Left ventricle myocardium inferior (tissue), 1 donor: ENCODE measurements at regions not wholly inside any gene's neighbourhood (a gene's known extent, or its start where the extent isn't known, plus 50 kb on each side); places are given as distances from the start of the nearest gene placed in this dataset.

Experiments
- DNase-seq: peaks from one replicate; pipeline ENCODE4 v3.0.0-alpha.2; 2020
- H3K27ac ChIP-seq: fragments of 200-600 bp; replicated peaks from 2 replicates; pipeline ENCODE4 v1.8.0; 2021
- H3K27me3 ChIP-seq: fragments of 200-600 bp; 2 replicates; pipeline ENCODE4 v1.8.0; 2021; ENCODE audit warnings: low read depth
- H3K36me3 ChIP-seq: fragments of 200-600 bp; 2 replicates; pipeline ENCODE4 v1.8.0; 2021
- H3K4me1 ChIP-seq: fragments of 200-600 bp; 2 replicates; pipeline ENCODE4 v1.8.0; 2021
- H3K4me3 ChIP-seq: fragments of 200-600 bp; 2 replicates; pipeline ENCODE4 v1.8.0; 2021; ENCODE audit warnings: mild to moderate bottlenecking, moderate library complexity
- H3K9me3 ChIP-seq: fragments of 200-600 bp; replicated peaks from 2 replicates; pipeline ENCODE4 v1.8.0; 2021
- intact Hi-C: fragments of 100-400 bp; cut with micrococcal nuclease; formaldehyde crosslinking; loops from one replicate; pipeline ENCODE4 v1.11.0; 2022
- TF ChIP-seq, protein P1 (sequence below): fragments of 200-600 bp; IDR thresholded peaks from 2 replicates; pipeline ENCODE4 v1.8.0; 2021; ENCODE audit warnings: antibody characterized with exemption, mild to moderate bottlenecking, borderline replicate concordance
- donor health status: DM: no; HTN: yes; CAD: no; lungs with severe emphysema.

DNA sequence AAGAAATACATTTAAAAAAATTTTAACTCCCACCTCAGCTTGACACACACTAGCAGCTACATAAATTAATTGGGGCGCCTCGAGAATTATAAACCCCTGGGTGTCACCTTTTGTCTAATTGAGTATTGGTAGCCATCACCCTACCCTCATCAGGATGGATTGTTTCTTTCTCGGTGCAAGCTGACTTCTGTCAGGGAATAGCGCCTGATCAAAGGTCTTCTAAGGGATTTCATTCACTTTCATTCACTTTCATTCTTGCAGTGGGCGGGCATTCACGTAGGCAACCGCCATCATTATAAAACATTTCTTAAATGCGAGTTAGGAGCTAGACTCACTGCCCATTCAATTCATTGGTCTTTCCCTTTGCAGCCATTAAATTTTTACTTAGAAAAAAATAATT lies 239.2 kb upstream of the SASH1 start:
- intact Hi-C loops, result no loop called here
- no peak for DNase-seq
- H3K9me3 ChIP-seq, result no peaks in the 10 kb centered on the region
- H3K27me3 ChIP-seq, result no peaks in the 10 kb centered on the region
- H3K4me1 ChIP-seq, result no peaks in the 10 kb centered on the region
- TF ChIP-seq, protein P1, sequence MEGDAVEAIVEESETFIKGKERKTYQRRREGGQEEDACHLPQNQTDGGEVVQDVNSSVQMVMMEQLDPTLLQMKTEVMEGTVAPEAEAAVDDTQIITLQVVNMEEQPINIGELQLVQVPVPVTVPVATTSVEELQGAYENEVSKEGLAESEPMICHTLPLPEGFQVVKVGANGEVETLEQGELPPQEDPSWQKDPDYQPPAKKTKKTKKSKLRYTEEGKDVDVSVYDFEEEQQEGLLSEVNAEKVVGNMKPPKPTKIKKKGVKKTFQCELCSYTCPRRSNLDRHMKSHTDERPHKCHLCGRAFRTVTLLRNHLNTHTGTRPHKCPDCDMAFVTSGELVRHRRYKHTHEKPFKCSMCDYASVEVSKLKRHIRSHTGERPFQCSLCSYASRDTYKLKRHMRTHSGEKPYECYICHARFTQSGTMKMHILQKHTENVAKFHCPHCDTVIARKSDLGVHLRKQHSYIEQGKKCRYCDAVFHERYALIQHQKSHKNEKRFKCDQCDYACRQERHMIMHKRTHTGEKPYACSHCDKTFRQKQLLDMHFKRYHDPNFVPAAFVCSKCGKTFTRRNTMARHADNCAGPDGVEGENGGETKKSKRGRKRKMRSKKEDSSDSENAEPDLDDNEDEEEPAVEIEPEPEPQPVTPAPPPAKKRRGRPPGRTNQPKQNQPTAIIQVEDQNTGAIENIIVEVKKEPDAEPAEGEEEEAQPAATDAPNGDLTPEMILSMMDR, result no peak
- no peak overlapping the region for H3K4me3 ChIP-seq
- no peaks in the 10 kb centered on the region for H3K36me3 ChIP-seq
- no peak overlapping the region for H3K27ac ChIP-seq

DNA sequence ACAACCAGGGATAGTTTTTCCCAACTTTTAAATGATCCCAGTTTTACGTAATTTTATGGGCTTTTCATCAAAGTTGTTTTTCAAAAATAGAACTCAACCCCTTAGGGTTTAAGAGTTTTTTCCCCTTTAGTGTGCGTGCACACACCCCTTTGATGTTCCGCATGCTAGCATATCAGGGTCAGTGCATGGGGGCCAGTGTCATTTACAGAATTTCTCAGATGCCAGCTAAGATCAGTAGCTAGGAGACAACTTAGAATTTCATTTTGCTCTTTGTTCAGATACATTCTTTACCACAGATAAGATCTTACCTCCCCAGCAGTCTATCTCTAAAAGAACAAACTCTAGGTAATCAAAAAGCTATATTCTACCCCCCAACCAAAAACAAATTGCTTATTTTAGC lies 238.5 kb upstream of the SASH1 start:
- Histone ChIP-seq H3K27ac (no peak overlapping the region), H3K9me3 (no peaks in the 10 kb centered on the region), H3K4me1 (no peaks in the 10 kb centered on the region), H3K27me3 (no peaks in the 10 kb centered on the region), H3K36me3 (no peaks in the 10 kb centered on the region), H3K4me3 (no peak overlapping the region)
- intact Hi-C loops, result no loop called here
- no peak for DNase-seq
- TF ChIP-seq, protein P1, result no peak

DNA sequence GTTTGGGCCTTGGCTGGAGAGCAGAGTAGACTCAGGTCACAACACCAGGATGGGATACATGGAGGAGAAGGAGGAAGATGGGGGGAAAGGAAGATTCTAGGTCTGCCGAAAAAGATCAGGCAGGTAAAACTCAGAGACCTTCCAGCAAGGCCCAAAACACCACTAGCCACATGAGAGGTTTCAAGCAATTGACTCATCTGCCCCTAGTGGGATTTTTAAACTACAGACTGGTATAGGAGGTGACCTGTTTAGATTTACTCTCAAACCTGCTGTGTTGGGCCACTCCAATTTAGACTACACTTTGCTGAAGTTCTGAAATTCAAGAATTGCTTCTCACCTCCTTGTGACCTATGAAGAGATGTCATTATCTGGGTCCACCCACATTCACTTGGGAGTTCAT lies 236.9 kb upstream of the SASH1 start:
- Histone ChIP-seq H3K9me3 (no peaks in the 10 kb centered on the region), H3K4me3 (no peak overlapping the region), H3K36me3 (no peaks in the 10 kb centered on the region), H3K4me1 (no peaks in the 10 kb centered on the region), H3K27me3 (no peaks in the 10 kb centered on the region), H3K27ac (no peak overlapping the region)
- TF ChIP-seq, protein P1, result no peak
- intact Hi-C loops, result no loop called here
- DNase-seq, result no peak

DNA sequence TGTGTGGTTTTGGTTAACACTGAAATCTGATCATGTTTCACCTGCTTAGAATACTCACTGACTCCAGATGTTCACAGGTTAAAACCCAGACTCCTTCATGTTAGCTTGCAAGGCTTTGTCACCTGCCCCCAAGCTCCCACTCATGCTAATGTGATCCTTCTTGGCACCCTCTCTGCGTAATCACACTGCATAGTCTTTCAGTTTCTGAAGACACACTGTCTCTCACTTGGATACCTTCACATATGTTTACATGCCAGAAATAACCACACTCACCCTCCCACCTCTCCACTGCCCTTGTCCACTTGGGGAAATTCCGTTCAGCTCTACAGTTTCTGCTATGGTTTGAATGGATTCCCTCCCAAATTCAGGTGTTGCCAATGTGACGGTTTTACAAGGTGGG lies 234.7 kb upstream of the SASH1 start:
- DNase-seq, result no peak
- H3K27ac ChIP-seq, result no peak overlapping the region
- TF ChIP-seq, protein P1, result no peak
- no peaks in the 10 kb centered on the region for H3K36me3 ChIP-seq
- H3K9me3 ChIP-seq, result no peaks in the 10 kb centered on the region
- intact Hi-C loops, result no loop called here
- H3K4me1 ChIP-seq, result no peaks in the 10 kb centered on the region
- no peaks in the 10 kb centered on the region for H3K27me3 ChIP-seq
- H3K4me3 ChIP-seq, result no peak overlapping the region

DNA sequence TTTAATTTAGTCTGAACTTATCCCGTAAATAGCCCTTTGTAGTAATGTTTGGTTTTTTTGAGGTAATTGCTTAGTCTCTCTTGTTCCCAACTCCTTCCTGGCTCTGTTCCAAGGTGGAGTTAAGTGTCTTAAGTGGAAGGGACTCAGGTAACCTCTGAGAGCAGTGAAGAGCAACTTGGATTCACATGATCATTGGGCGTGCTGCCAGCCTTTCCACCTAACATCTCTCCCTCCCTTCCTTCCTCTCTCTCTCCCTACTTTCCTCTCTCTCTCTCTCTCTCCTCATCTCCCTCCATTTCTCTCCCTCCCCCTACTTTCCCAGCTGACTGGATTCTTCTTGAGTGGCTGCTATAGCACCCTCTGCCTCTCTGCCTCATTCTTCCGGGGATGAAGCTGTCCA lies 232.9 kb upstream of the SASH1 start:
- Histone ChIP-seq H3K4me3 (no peak overlapping the region), H3K9me3 (no peaks in the 10 kb centered on the region), H3K27me3 (no peaks in the 10 kb centered on the region), H3K27ac (no peak overlapping the region), H3K36me3 (no peaks in the 10 kb centered on the region), H3K4me1 (no peaks in the 10 kb centered on the region)
- no peak for DNase-seq
- TF ChIP-seq, protein P1, result no peak
- intact Hi-C loops, result no loop called here

DNA sequence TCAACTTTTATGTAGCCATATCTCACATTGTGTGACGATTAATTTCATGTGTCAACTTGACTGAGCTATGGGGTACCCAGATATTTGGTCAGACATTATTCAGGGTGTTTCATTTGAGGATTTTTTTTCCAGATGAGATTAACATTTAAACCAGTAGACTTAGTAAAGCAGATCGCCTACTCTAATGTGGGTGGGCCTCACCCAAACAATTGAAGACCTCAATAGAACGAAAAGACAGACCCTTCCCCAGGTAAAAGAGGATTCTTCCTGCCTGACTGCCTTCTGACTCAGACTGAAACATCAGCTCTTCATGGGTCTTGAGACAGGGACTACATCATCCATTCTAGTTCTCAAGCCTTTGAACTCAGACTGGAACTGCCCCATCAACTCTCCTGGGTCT lies 231.7 kb upstream of the SASH1 start:
- H3K27ac ChIP-seq, result no peak overlapping the region
- H3K27me3 ChIP-seq, result no peaks in the 10 kb centered on the region
- TF ChIP-seq, protein P1, result no peak
- intact Hi-C loops, result no loop called here
- no peaks in the 10 kb centered on the region for H3K36me3 ChIP-seq
- no peaks in the 10 kb centered on the region for H3K9me3 ChIP-seq
- DNase-seq, result no peak
- no peak overlapping the region for H3K4me3 ChIP-seq
- no peaks in the 10 kb centered on the region for H3K4me1 ChIP-seq
